IPS-20b (cell line): ENCODE measurements at regions not wholly inside any gene's neighbourhood (a gene's known extent, or its start where the extent isn't known, plus 50 kb on each side); places are given as distances from the start of the nearest gene placed in this dataset.
A peak's percentile ranks its signal among the peaks of the same experiment; 100 is the strongest.
"Not testable (repeated sequence)": the region's sequence is repeated elsewhere in the genome, so short reads cannot be mapped to it uniquely, and the experiment has no call there.

ENCODE experiments used
- H3K27ac ChIP-seq: one replicate; pipeline ENCODE4 v1.5.1; 2013; ENCODE audit warnings: low read length
- H3K27me3 ChIP-seq: 2 replicates; pipeline ENCODE4 v1.6.1; 2013; ENCODE audit warnings: mild to moderate bottlenecking, low read length, inconsistent platforms; ENCODE audit not compliant: insufficient read depth
- H3K36me3 ChIP-seq: 2 replicates; pipeline ENCODE4 v1.6.1; 2013; ENCODE audit warnings: low read depth, mild to moderate bottlenecking, inconsistent platforms, low read length, moderate library complexity; ENCODE audit not compliant: insufficient read depth
- H3K4me1 ChIP-seq: 2 replicates; pipeline ENCODE4 v1.6.1; 2013; ENCODE audit warnings: mild to moderate bottlenecking, control low read depth, inconsistent platforms, low read length, moderate library complexity; ENCODE audit not compliant: insufficient read depth
- H3K4me3 ChIP-seq: 2 replicates; pipeline ENCODE4 v1.5.1; 2013; ENCODE audit warnings: mild to moderate bottlenecking, low read length, inconsistent platforms
- H3K9ac ChIP-seq: 2 replicates; pipeline ENCODE4 v1.6.1; 2013; ENCODE audit warnings: low read depth, mild to moderate bottlenecking, inconsistent platforms, low read length, moderate library complexity
- H3K9me3 ChIP-seq: 2 replicates; pipeline ENCODE4 v1.6.1; 2013; ENCODE audit warnings: mild to moderate bottlenecking, low read depth, low read length, inconsistent platforms; ENCODE audit not compliant: insufficient read depth

DNA sequence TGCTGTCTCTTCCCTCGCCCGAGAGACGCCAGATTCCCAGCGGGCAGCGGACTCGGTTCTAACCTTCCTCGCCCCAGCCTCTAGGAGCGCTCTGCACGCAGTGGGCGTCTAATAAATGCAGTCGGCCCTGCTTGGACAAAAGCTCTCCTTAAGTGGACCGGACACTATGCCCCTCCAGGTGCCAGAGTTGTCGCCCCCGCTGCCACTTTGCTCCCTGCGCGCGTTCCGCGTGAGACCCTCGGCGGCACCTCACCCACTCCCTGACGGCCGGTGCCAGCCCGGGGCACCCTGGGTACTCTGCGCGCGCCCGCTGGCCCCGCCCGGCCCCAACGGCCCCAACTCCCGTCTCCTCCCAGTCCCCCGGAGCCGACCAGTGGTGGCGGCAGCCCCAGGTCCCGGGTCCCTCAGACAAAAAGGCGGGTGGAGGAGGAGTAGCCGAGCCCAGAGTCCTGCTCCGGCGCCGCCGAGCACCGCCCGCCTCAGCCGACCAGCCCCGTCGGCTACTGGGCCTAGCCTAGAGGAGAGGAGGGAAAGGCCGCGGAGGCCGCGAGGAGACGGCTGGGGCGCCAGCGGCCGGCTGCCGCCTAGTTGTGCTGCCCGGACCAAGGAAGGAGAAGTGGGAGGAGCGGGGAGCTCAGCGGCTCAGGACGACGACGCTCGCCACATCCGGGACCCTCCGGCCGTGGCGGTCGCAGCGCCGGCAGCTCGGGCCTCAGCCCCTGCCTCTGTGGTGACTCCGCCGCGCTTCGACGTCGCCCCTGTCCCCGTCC lies 123.0 kb downstream of the GOSR1 start:
- Histone ChIP-seq H3K9ac (peak overlapping the region; percentile 94), H3K36me3 (no peaks in the 10 kb centered on the region), H3K9me3 (no peaks in the 10 kb centered on the region), H3K4me1 (peaks cover 7% of the 10 kb centered on the region; the same call in 1 of the 2 replicates), H3K27ac (no peak overlapping the region), H3K4me3 (peak overlapping the region; percentile 98), H3K27me3 (no peaks in the 10 kb centered on the region)

DNA sequence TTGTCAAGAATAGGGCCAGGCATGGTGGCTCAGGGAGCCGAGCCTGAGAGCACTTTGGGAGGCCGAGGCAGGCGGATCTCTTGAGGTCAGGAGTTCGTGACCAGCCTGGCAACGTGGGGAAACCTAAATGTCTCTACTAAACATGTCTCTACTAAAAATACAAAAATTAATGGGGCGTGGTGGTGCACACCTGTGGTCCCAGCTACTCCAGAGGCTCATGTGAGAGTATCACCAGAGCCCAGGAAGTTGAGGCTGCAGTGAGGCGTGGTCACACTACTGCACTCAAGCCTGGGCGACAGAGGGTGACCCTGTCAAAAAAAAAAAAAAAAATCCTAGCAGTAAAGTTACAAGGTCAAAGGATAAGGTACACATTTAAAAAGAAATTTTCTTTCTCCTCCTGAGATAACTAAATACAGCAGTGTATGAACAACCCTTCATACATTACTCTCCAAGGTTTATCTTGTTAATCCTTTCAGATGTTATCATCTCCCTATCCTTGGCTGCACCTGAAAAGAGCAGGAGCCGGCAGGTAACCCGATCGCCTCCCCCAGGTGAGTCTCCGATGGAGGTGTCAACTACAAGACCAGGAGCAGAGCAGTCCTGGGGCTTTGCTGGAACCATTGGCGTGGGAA lies 122.3 kb downstream of the GOSR1 start:
- H3K9ac ChIP-seq = peak overlapping the region; percentile 94; the same call in 1 of the 2 replicates
- H3K9me3 ChIP-seq = no peaks in the 10 kb centered on the region
- no peaks in the 10 kb centered on the region for H3K27me3 ChIP-seq
- no peak overlapping the region for H3K27ac ChIP-seq
- no peaks in the 10 kb centered on the region for H3K36me3 ChIP-seq
- peaks cover 1% of the 10 kb centered on the region; the same call in 1 of the 2 replicates for H3K4me1 ChIP-seq
- peak overlapping the region; percentile 98 for H3K4me3 ChIP-seq

DNA sequence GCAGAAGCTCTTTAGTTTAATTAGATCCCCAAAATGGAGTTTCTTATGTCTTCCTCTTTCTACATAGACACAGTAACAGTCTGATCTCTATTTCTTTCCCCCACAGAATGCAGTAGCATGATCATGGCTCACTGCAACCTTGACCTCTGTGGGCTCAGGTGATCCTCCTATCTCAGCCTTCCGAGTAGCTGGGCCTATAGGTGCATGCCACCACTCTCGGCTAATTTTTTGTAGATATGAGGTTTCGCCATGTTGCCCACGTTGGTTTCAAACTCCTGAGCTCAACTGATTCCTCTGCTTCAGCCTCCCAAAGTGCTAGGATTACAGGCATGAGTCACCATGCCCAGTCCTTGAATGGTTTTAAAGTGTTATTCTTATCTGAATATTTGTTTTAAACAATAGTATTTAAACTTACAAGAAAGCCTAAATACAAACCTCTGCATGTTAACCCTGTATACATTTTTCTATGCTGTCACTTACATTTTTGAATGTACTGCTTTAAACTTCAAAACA lies 120.6 kb downstream of the GOSR1 start:
- Histone ChIP-seq H3K4me1 (no peaks in the 10 kb centered on the region; the same call in 1 of the 2 replicates), H3K4me3 (no peak overlapping the region), H3K27me3 (no peaks in the 10 kb centered on the region), H3K9ac (no peak overlapping the region), H3K36me3 (no peaks in the 10 kb centered on the region), H3K27ac (no peak overlapping the region), H3K9me3 (no peaks in the 10 kb centered on the region)

DNA sequence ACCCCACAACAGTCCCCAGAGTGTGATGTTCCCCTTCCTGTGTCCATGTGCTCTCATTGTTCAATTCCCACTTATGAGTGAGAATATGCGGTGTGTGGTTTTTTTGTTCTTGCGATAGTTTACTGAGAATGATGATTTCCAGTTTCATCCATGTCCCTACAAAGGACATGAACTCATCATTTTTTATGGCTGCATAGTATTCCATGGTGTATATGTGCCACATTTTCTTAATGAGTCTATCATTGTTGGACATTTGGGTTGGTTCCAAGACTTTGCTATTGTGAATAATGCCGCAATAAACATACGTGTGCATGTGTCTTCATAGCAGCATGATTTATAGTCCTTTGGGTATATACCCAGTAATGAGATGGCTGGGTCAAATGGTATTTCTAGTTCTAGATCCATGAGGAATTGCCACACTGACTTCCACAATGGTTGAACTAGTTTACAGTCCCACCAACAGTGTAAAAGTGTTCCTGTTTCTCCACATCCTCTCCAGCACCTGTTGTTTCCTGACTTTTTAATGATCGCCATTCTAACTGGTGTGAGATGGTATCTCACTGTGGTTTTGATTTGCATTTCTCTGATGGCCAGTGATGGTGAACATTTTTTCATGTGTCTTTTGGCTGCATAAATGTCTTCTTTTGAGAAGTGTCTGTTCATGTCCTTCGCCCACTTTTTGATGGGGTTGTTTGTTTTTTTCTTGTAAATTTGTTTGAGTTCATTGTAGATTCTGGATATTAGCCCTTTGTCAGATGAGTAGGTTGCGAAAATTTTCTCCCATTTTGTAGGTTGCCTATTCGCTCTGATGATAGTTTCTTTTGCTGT lies 120.0 kb downstream of the GOSR1 start:
- H3K9ac ChIP-seq, H3K4me3 ChIP-seq, H3K36me3 ChIP-seq, H3K9me3 ChIP-seq, H3K27ac ChIP-seq, H3K27me3 ChIP-seq, H3K4me1 ChIP-seq: not testable (repeated sequence)

DNA sequence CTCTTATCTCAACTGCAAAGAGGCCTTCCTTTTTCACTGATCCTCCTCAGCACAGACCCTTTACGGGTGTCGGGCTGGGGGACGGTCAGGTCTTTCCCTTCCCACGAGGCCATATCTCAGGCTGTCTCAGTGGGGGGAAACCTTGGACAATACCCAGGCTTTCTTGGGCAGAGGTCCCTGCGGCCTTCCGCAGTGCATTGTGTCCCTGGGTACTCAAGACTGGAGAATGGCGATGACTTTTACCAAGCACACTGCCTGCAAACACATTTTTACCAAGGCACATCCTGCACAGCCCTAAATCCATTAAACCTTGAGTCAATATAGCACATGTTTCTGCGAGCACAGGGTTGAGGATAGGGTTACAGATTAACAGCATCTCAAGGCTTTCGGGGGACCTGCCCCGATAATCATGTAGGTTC lies 117.8 kb downstream of the GOSR1 start:
- H3K9ac ChIP-seq, H3K4me1 ChIP-seq, H3K27ac ChIP-seq, H3K36me3 ChIP-seq, H3K4me3 ChIP-seq, H3K27me3 ChIP-seq, H3K9me3 ChIP-seq: not testable (repeated sequence)

DNA sequence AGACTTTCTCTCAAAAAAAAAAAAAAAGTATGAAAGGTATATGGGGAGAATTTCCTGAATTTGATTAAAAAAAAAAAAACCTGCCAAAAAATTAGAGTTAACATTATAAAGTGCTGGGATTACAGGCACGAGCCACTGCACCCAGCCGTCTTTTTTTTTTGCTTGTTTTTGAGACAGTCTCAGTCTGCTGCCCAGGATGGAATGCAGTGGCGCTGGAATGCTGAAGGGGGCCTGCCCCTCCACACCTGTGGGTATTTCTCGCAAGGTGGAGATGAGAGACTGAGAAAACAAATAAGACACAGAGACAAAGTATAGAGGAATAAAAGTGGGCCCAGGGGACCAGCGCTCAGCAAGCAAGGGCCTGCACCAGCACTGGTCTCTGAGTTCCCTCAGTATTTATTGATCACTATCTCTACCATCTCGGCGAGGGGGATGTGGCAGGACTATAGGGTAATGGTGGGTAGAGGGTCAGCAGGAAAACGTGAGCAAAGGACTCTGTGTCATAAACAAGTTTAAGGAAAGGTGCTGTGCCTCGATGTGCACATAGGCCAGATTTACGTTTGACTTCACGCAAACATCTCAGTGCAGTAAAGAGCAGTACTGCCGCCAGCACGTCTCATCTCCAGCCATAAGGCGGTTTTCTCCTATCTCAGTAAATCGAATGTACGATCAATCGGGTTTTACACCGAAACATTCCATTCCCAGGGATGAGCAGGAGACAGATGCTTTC lies 117.2 kb downstream of the GOSR1 start:
- H3K36me3 ChIP-seq = no peaks in the 10 kb centered on the region
- H3K9me3 ChIP-seq = no peaks in the 10 kb centered on the region
- H3K9ac ChIP-seq = no peak overlapping the region
- H3K27ac ChIP-seq = no peak overlapping the region
- no peak overlapping the region for H3K4me3 ChIP-seq
- H3K27me3 ChIP-seq = no peaks in the 10 kb centered on the region
- H3K4me1 ChIP-seq = no peaks in the 10 kb centered on the region

DNA sequence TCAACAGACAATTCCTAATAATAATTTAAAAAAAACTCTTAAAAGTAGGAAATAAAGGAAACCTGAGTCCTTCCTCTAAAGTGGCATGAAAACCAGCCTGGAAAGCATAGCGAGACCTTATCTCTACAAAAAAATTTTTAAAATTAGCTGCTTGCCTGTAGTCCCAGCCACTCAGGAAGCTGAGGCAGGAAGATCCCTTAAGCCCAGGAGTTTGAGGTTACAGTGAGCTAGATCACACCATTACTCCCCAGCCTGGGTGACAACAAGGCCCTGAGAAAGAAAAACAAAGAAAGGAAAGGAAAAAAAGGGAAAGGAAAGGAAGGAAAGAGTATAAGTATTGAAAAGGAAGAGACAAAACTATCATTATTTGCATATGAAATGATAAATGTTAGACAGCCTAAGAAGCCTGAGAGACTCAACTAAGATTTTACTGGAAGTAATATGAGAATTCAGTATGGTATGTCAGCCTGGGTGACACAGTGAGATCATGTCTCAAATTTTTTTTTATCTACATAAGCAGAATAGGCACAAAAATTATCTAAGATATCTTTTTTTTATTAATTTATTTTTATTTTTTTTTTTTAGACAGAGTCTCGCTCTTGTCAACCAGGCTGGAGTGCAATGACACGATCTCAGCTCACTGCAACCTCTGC lies 113.0 kb downstream of the GOSR1 start:
- H3K36me3 ChIP-seq = no peaks in the 10 kb centered on the region
- H3K4me3 ChIP-seq = no peak overlapping the region
- H3K27me3 ChIP-seq = no peaks in the 10 kb centered on the region
- no peak overlapping the region for H3K9ac ChIP-seq
- no peaks in the 10 kb centered on the region for H3K9me3 ChIP-seq
- no peak overlapping the region for H3K27ac ChIP-seq
- H3K4me1 ChIP-seq = no peaks in the 10 kb centered on the region

DNA sequence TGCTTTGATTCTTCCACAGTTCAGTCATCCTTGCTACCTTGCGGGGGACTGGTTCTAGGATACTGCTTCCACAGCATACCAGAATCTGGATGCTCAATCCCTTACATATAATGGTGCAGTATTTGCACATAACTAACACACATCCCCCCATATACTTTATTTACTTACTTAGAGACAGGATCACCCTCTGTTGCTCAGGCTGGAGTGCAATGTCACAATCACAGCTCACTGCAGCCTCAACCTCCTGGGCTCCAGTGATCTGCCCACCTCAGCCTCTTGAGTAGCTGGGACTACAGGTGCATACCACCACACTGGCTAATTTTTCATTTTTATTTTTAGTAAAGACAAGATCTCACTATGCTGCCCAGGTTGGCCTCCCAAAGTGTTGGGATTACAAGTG lies 112.2 kb downstream of the GOSR1 start:
- Histone ChIP-seq H3K36me3 (no peaks in the 10 kb centered on the region), H3K4me3 (no peak overlapping the region), H3K4me1 (no peaks in the 10 kb centered on the region), H3K9ac (no peak overlapping the region), H3K27ac (no peak overlapping the region), H3K27me3 (no peaks in the 10 kb centered on the region), H3K9me3 (no peaks in the 10 kb centered on the region)

DNA sequence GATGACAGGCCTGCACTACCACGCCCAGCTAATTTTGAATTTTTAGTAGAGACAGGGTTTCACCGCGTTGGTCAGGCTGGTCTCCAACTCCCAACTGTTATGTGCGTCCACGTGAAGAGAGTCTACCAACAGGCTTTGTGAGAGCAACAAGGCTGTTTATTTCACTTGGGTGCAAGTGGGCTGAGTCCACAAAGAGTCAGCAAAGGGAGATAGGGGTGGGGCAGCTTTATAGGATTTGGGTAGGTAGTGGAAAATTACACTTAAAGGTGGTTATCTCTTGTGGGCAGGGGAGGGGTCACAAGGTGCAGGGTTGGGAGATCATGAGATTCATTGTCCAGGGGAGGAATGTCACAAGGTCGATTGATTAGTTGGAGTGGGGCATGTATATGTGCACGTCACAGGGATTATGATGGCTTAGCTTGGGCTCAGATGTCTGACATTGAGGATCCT lies 111.6 kb downstream of the GOSR1 start:
- Histone ChIP-seq H3K4me1 (no peaks in the 10 kb centered on the region), H3K9ac (no peak overlapping the region), H3K27ac (no peak overlapping the region), H3K4me3 (no peak overlapping the region), H3K36me3 (no peaks in the 10 kb centered on the region), H3K27me3 (no peaks in the 10 kb centered on the region), H3K9me3 (no peaks in the 10 kb centered on the region)

DNA sequence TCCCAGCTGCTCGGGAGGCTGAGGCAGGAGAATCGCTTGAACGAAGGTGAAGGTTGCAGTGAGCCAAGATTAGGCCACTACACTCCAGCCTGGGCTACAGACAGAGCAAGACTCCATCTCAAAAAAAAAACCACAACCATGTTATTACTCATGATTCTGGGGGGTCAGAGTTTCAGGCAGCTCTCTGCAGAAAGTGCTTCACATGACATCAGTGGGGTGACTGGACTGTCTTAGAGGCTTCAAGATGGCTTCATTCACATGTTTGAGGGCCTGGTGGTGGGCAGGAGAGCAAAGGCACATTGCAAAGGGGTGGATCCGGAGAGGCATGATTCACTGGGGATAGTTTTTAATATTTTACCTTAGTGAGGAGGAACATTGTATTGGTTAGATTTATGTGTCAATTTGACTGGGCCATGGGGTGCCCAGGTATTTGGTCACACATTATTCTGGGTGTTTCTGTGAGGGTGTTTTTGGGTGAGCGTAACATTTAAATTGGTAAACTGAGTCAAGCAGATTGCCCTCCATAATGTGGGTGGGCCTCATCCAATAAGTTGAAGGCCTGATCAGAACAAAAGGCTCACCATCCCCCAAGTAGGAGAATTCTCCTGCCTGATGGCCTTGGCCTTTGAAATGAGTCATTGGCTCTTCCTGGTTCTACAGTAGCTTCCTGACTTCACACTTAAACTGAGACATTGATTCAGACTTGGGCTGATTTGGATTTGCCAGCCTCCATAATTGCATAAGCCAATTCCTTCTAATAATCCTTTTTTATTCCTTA lies 109.8 kb downstream of the GOSR1 start:
- no peaks in the 10 kb centered on the region for H3K36me3 ChIP-seq
- no peaks in the 10 kb centered on the region for H3K9me3 ChIP-seq
- H3K4me1 ChIP-seq = no peaks in the 10 kb centered on the region
- no peaks in the 10 kb centered on the region for H3K27me3 ChIP-seq
- no peak overlapping the region for H3K9ac ChIP-seq
- H3K4me3 ChIP-seq = no peak overlapping the region
- no peak overlapping the region for H3K27ac ChIP-seq
